HUES6 (cell line): ENCODE measurements at regions not wholly inside any gene's neighbourhood (a gene's known extent, or its start where the extent isn't known, plus 50 kb on each side); places are given as distances from the start of the nearest gene placed in this dataset.

Source experiments
- H3K27ac ChIP-seq: 2 replicates; pipeline ENCODE4 v1.7.0; 2013; ENCODE audit warnings: low read depth, mild to moderate bottlenecking, low read length, inconsistent platforms
- H3K27me3 ChIP-seq: 2 replicates; pipeline ENCODE4 v1.6.1; 2013; ENCODE audit warnings: low read length; ENCODE audit not compliant: control insufficient read depth, insufficient read depth
- H3K36me3 ChIP-seq: 2 replicates; pipeline ENCODE4 v1.6.1; 2013; ENCODE audit warnings: low read length; ENCODE audit not compliant: control insufficient read depth, insufficient read depth
- H3K4me1 ChIP-seq: 2 replicates; pipeline ENCODE4 v1.6.1; 2013; ENCODE audit warnings: low read length; ENCODE audit not compliant: control insufficient read depth, insufficient read depth
- H3K4me3 ChIP-seq: 2 replicates; pipeline ENCODE4 v1.5.1; 2013; ENCODE audit warnings: low read depth, low read length
- H3K9ac ChIP-seq: one replicate; pipeline ENCODE4 v1.6.1; 2013; ENCODE audit warnings: mild to moderate bottlenecking, low read length
- H3K9me3 ChIP-seq: 2 replicates; pipeline ENCODE4 v1.6.1; 2013; ENCODE audit warnings: low read depth, low read length; ENCODE audit not compliant: control insufficient read depth, insufficient read depth

- Histone ChIP-seq H3K36me3 (no peaks in the 10 kb centered on the region), H3K4me3 (no peak overlapping the region), H3K9me3 (peaks cover 3% of the 10 kb centered on the region), H3K4me1 (no peaks in the 10 kb centered on the region), H3K27ac (no peak overlapping the region), H3K27me3 (no peaks in the 10 kb centered on the region), H3K9ac (no peak overlapping the region)
These were observed 431.9 kb downstream of the ADAMTS20 start for GRCh38 chr12:43120150-43120549.

- H3K9me3 ChIP-seq: peaks cover 3% of the 10 kb centered on the region
- no peaks in the 10 kb centered on the region for H3K36me3 ChIP-seq
- no peak overlapping the region for H3K27ac ChIP-seq
- H3K9ac ChIP-seq: no peak overlapping the region
- no peaks in the 10 kb centered on the region for H3K4me1 ChIP-seq
- no peak overlapping the region for H3K4me3 ChIP-seq
- no peaks in the 10 kb centered on the region for H3K27me3 ChIP-seq
These were observed 433.1 kb downstream of the ADAMTS20 start for GRCh38 chr12:43118881-43119280.

- Histone ChIP-seq H3K4me1 (no peaks in the 10 kb centered on the region), H3K36me3 (no peaks in the 10 kb centered on the region), H3K9ac (no peak overlapping the region), H3K9me3 (peaks cover 3% of the 10 kb centered on the region), H3K27me3 (no peaks in the 10 kb centered on the region), H3K27ac (no peak overlapping the region), H3K4me3 (no peak overlapping the region)
These were observed 433.8 kb downstream of the ADAMTS20 start for GRCh38 chr12:43118234-43118633.

- Histone ChIP-seq H3K9ac (no peak overlapping the region), H3K4me1 (no peaks in the 10 kb centered on the region; the same call in 1 of the 2 replicates), H3K9me3 (peaks cover 3% of the 10 kb centered on the region), H3K4me3 (no peak overlapping the region), H3K36me3 (no peaks in the 10 kb centered on the region), H3K27ac (no peak overlapping the region), H3K27me3 (no peaks in the 10 kb centered on the region)
These were observed 434.6 kb downstream of the ADAMTS20 start for GRCh38 chr12:43117226-43117930.

- H3K27me3 ChIP-seq: no peaks in the 10 kb centered on the region
- H3K9me3 ChIP-seq: peaks cover 3% of the 10 kb centered on the region
- H3K9ac ChIP-seq: no peak overlapping the region
- H3K4me1 ChIP-seq: no peaks in the 10 kb centered on the region; the same call in 1 of the 2 replicates
- no peak overlapping the region for H3K27ac ChIP-seq
- no peaks in the 10 kb centered on the region for H3K36me3 ChIP-seq
- H3K4me3 ChIP-seq: no peak overlapping the region
These were observed 436.4 kb downstream of the ADAMTS20 start for GRCh38 chr12:43115441-43116160.

- no peaks in the 10 kb centered on the region for H3K27me3 ChIP-seq
- peaks cover 3% of the 10 kb centered on the region for H3K9me3 ChIP-seq
- no peak overlapping the region for H3K27ac ChIP-seq
- no peak overlapping the region for H3K9ac ChIP-seq
- no peaks in the 10 kb centered on the region for H3K36me3 ChIP-seq
- H3K4me1 ChIP-seq: no peaks in the 10 kb centered on the region; the same call in 1 of the 2 replicates
- H3K4me3 ChIP-seq: no peak overlapping the region
These were observed 437.7 kb downstream of the ADAMTS20 start for GRCh38 chr12:43114316-43114715.

GRCh38 chr12:43113616-43114015 is 438.4 kb downstream of the ADAMTS20 start:
- H3K9me3 ChIP-seq: no peaks in the 10 kb centered on the region
- H3K4me3 ChIP-seq: no peak overlapping the region
- H3K9ac ChIP-seq: no peak overlapping the region
- no peaks in the 10 kb centered on the region; the same call in 1 of the 2 replicates for H3K4me1 ChIP-seq
- no peak overlapping the region for H3K27ac ChIP-seq
- H3K36me3 ChIP-seq: no peaks in the 10 kb centered on the region
- H3K27me3 ChIP-seq: no peaks in the 10 kb centered on the region

GRCh38 chr12:43113135-43113534 is 438.9 kb downstream of the ADAMTS20 start:
- Histone ChIP-seq H3K9ac (no peak overlapping the region), H3K27me3 (no peaks in the 10 kb centered on the region), H3K4me1 (no peaks in the 10 kb centered on the region; the same call in 1 of the 2 replicates), H3K4me3 (no peak overlapping the region), H3K36me3 (no peaks in the 10 kb centered on the region), H3K27ac (no peak overlapping the region; the same call in 1 of the 2 replicates), H3K9me3 (no peaks in the 10 kb centered on the region)

GRCh38 chr12:43112101-43112920 is 439.7 kb downstream of the ADAMTS20 start:
- H3K36me3 ChIP-seq: no peaks in the 10 kb centered on the region
- no peaks in the 10 kb centered on the region; the same call in 1 of the 2 replicates for H3K4me1 ChIP-seq
- H3K27ac ChIP-seq: peak overlapping the region; percentile 45; the same call in 1 of the 2 replicates
- no peaks in the 10 kb centered on the region for H3K9me3 ChIP-seq
- H3K27me3 ChIP-seq: no peaks in the 10 kb centered on the region
- H3K4me3 ChIP-seq: no peak overlapping the region
- H3K9ac ChIP-seq: peak overlapping the region; percentile 12

- H3K4me1 ChIP-seq: no peaks in the 10 kb centered on the region; the same call in 1 of the 2 replicates
- no peaks in the 10 kb centered on the region for H3K9me3 ChIP-seq
- no peaks in the 10 kb centered on the region for H3K27me3 ChIP-seq
- H3K27ac ChIP-seq: peak overlapping the region; percentile 29; the same call in 1 of the 2 replicates
- H3K9ac ChIP-seq: no peak overlapping the region
- H3K4me3 ChIP-seq: no peak overlapping the region
- no peaks in the 10 kb centered on the region for H3K36me3 ChIP-seq
These were observed 440.4 kb downstream of the ADAMTS20 start for GRCh38 chr12:43111608-43112007.
